H1 (cell line): ENCODE measurements at regions not wholly inside any gene's neighbourhood (a gene's known extent, or its start where the extent isn't known, plus 50 kb on each side); places are given as distances from the start of the nearest gene placed in this dataset.

Experiments
- MAFK ChIP-seq: IDR thresholded peaks from 2 replicates; pipeline ENCODE4 v1.6.1; 2012; ENCODE audit warnings: low read depth, mild to moderate bottlenecking, improper control_type of control experiment, low read length

GRCh38 chr11:29027436-29027835 is 919.2 kb downstream of the METTL15 start (continued):
- no peak for TF ChIP-seq MAFK
